Neuronal stem cell (in vitro differentiated cells): ENCODE measurements at regions not wholly inside any gene's neighbourhood (a gene's known extent, or its start where the extent isn't known, plus 50 kb on each side); places are given as distances from the start of the nearest gene placed in this dataset.

ENCODE experiments used
- DNase-seq: peaks from one replicate; pipeline ENCODE4 v3.0.0-alpha.2; 2013; ENCODE audit warnings: low spot score
- H2AFZ ChIP-seq: one replicate; pipeline ENCODE4 v1.6.1; 2013; ENCODE audit warnings: mild to moderate bottlenecking, low read length, inconsistent platforms
- H2AK5ac ChIP-seq: 2 replicates; pipeline ENCODE4 v1.6.1; 2013; ENCODE audit warnings: low read depth, mild to moderate bottlenecking, inconsistent platforms, low read length, moderate library complexity, mixed read lengths
- H2BK120ac ChIP-seq: 2 replicates; pipeline ENCODE4 v1.6.1; 2013; ENCODE audit warnings: low read depth, mild to moderate bottlenecking, inconsistent platforms, low read length, moderate library complexity, mixed read lengths
- H2BK12ac ChIP-seq: one replicate; pipeline ENCODE4 v1.6.1; 2013; ENCODE audit warnings: low read length, inconsistent platforms
- H2BK15ac ChIP-seq: 2 replicates; pipeline ENCODE4 v1.6.1; 2013; ENCODE audit warnings: mild to moderate bottlenecking, low read length, inconsistent platforms, mixed read lengths
- H2BK5ac ChIP-seq: one replicate; pipeline ENCODE4 v1.6.1; 2013; ENCODE audit warnings: inconsistent platforms, mild to moderate bottlenecking, low read length, moderate library complexity
- H3K14ac ChIP-seq: one replicate; pipeline ENCODE4 v1.6.1; 2013; ENCODE audit warnings: low read length, inconsistent platforms
- H3K18ac ChIP-seq: 2 replicates; pipeline ENCODE4 v1.6.1; 2013; ENCODE audit warnings: low read length, inconsistent platforms
- H3K23ac ChIP-seq: 2 replicates; pipeline ENCODE4 v1.6.1; 2013; ENCODE audit warnings: low read depth, mild to moderate bottlenecking, mixed read lengths, low read length, inconsistent platforms; ENCODE audit not compliant: poor library complexity
- H3K27ac ChIP-seq: replicated peaks from 3 replicates; pipeline ENCODE4 v1.5.1; 2013; ENCODE audit warnings: low read length, inconsistent platforms
- H3K27me3 ChIP-seq, 3 experiments: 2 replicates each; pipeline ENCODE4 v1.6.1; 2013; ENCODE audit warnings: low read length in 3 of 3, mild to moderate bottlenecking in 2 of 3, inconsistent platforms in 1 of 3, low read depth in 1 of 3, mixed read lengths in 1 of 3, moderate library complexity in 1 of 3; ENCODE audit not compliant: control insufficient read depth in 3 of 3, insufficient read depth in 3 of 3
- H3K36me3 ChIP-seq, 2 donors: replicated peaks in 1 of 2; 2 replicates each; pipeline ENCODE4 v1.6.1; 2013; ENCODE audit warnings: low read length in 2 of 2; ENCODE audit not compliant: control insufficient read depth in 2 of 2, insufficient read depth in 2 of 2
- H3K4ac ChIP-seq: 2 replicates; pipeline ENCODE4 v1.6.1; 2013; ENCODE audit warnings: inconsistent platforms, mild to moderate bottlenecking, low read length, moderate library complexity
- H3K4me1 ChIP-seq, 2 donors: 1 replicate in 1 of 2; 2 replicates in 1 of 2; pipeline ENCODE4 v1.6.1; 2013; ENCODE audit warnings: low read length in 2 of 2, low read depth in 1 of 2; ENCODE audit not compliant: control insufficient read depth in 2 of 2, insufficient read depth in 1 of 2
- H3K4me2 ChIP-seq: one replicate; pipeline ENCODE4 v1.6.1; 2013; ENCODE audit warnings: mild to moderate bottlenecking, low read length, inconsistent platforms; ENCODE audit not compliant: insufficient read depth, poor library complexity, severe bottlenecking
- H3K4me3 ChIP-seq, 2 donors: 2 replicates each; pipeline ENCODE4 v1.5.1; 2013; ENCODE audit warnings: low read length in 2 of 2, mild to moderate bottlenecking in 2 of 2, inconsistent platforms in 1 of 2, moderate library complexity in 1 of 2
- H3K79me1 ChIP-seq: one replicate; pipeline ENCODE4 v1.6.1; 2013; ENCODE audit warnings: low read depth, mild to moderate bottlenecking, inconsistent platforms, low read length, moderate library complexity
- H3K9ac ChIP-seq: one replicate; pipeline ENCODE4 v1.6.1; 2013; ENCODE audit warnings: mild to moderate bottlenecking, low read depth, low read length, inconsistent platforms; ENCODE audit not compliant: poor library complexity
- H3K9me3 ChIP-seq, 2 donors: replicated peaks in 1 of 2; 2 replicates each; pipeline versions ENCODE3 to v1.6.1; 2013; ENCODE audit warnings: low read length in 2 of 2, mild to moderate bottlenecking in 2 of 2, inconsistent platforms in 1 of 2, low read depth in 1 of 2, mixed read lengths in 1 of 2, moderate library complexity in 1 of 2; ENCODE audit not compliant: control insufficient read depth in 2 of 2, insufficient read depth in 1 of 2
- H4K8ac ChIP-seq: one replicate; pipeline ENCODE4 v1.6.1; 2013; ENCODE audit warnings: low read depth, mild to moderate bottlenecking, inconsistent platforms, low read length, moderate library complexity
- H4K91ac ChIP-seq: one replicate; pipeline ENCODE4 v1.6.1; 2013; ENCODE audit warnings: low read length, low read depth, mild to moderate bottlenecking, inconsistent platforms; ENCODE audit not compliant: poor library complexity
- WGBS, 2 donors: extraction: QIAGEN DNeasy Blood & Tissue Kit; methylation state at CpG; one replicate each; pipeline ENCODE4 v1.1.7; 2013; ENCODE audit warnings: missing lambda C conversion rate in 2 of 2, mixed read lengths in 1 of 2; ENCODE audit not compliant: insufficient read length in 2 of 2, insufficient replicate concordance in 1 of 2; ENCODE audit errors: extremely low coverage in 2 of 2; 5-methylcytosine and 5-hydroxymethylcytosine counted together

DNA sequence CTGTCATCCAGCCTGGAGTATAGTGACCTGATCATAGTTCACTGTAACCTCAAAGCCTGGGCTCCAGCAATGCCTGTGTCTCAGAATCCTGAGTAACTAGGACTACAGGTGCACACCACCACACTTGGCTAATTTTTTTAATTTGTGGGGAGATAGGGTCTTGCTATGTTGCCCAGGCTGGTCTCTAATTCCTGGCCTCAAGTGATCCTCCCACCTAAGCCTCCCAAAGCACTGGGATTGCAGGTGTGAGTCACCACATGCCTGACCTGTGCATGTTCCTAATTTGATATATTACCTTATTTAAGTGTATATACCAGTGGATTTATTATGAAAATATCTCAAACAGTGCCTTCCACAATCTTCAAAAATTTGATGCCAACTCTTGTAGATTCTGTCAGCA lies 123.6 kb upstream of the XIRP2 start:
- Histone ChIP-seq H2AFZ (no peak overlapping the region), H4K8ac (no peak overlapping the region), H3K18ac (no peak overlapping the region), H3K27me3 (no peaks in the 10 kb centered on the region), H3K9ac (no peak overlapping the region), H2BK5ac (no peak overlapping the region), H3K23ac (no peak overlapping the region), H4K91ac (no peak overlapping the region), H3K79me1 (no peaks in the 10 kb centered on the region), H3K9me3 (no peaks in the 10 kb centered on the region), H2BK15ac (no peak overlapping the region), H3K27ac (no peak overlapping the region), H3K4me3 (no peak overlapping the region), H2BK120ac (no peak overlapping the region), H2AK5ac (no peak overlapping the region), H3K14ac (no peak overlapping the region), H3K4me1 (peaks cover 0 to 2% of the 10 kb centered on the region in 2 donors), H3K36me3 (no peaks in the 10 kb centered on the region), H3K4ac (no peak overlapping the region), H2BK12ac (no peak overlapping the region), H3K4me2 (no peak overlapping the region)
- no peak for DNase-seq

DNA sequence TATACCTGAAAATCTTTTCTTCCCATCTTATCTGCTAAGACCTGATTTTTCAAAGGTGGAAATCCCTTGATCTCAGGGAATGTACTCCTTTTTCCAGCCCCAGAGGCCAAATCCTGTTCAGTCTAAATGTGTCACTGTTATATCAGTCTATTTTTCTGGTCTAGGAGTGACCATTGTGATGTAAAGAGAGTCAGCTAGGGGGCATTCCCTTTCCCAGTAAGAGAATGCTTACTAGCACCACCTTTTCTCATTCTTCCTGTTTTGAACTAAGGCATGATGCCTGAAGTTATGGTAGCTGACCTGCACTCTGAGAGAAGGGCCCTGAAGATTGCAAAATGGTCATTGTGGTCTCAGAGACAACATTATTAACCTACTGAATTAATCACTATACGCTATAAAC lies 124.1 kb upstream of the XIRP2 start:
- Histone ChIP-seq H3K14ac (no peak overlapping the region), H2AFZ (no peak overlapping the region), H3K4me3 (no peak overlapping the region), H3K18ac (no peak overlapping the region), H3K23ac (no peak overlapping the region), H4K91ac (no peak overlapping the region), H3K9me3 (no peaks in the 10 kb centered on the region), H2BK120ac (no peak overlapping the region), H3K79me1 (no peaks in the 10 kb centered on the region), H3K9ac (no peak overlapping the region), H3K36me3 (no peaks in the 10 kb centered on the region), H3K27ac (no peak overlapping the region), H2BK15ac (no peak overlapping the region), H3K4me2 (no peak overlapping the region), H3K4ac (no peak overlapping the region), H3K4me1 (peaks cover 0 to 2% of the 10 kb centered on the region in 2 donors), H2BK12ac (no peak overlapping the region), H3K27me3 (no peaks in the 10 kb centered on the region), H4K8ac (no peak overlapping the region), H2BK5ac (no peak overlapping the region), H2AK5ac (no peak overlapping the region)
- no CpG with 5 or more reads among the region's 1 CpG for WGBS, 2 donors
- DNase-seq: no peak

DNA sequence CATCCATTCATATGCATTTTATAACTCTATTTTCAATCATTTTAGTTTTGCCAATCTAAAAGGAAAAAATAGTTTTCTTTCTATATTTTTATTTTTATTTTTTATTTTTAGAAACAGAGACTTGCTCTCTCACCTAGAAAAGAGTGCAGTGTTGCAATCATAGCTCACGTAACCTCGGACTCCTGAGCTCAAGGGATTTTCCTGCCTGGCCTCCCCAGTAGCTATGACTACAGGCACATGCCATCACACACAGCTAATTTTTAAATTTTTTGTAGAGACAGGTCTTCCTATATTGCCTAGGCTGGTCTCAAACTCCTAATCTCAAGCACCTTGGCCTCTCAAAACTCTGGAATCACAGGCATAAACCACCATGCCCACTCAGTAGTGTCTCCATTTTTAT lies 125.5 kb upstream of the XIRP2 start:
- Histone ChIP-seq H3K4ac (no peak overlapping the region), H3K18ac (no peak overlapping the region), H3K27me3 (no peaks in the 10 kb centered on the region), H3K14ac (no peak overlapping the region), H3K36me3 (no peaks in the 10 kb centered on the region), H3K79me1 (no peaks in the 10 kb centered on the region), H2BK5ac (no peak overlapping the region), H3K4me2 (no peak overlapping the region), H3K4me3 (no peak overlapping the region), H4K91ac (no peak overlapping the region), H3K23ac (no peak overlapping the region), H4K8ac (no peak overlapping the region), H2AFZ (no peak overlapping the region), H2AK5ac (no peak overlapping the region), H3K9ac (no peak overlapping the region), H2BK12ac (no peak overlapping the region), H2BK120ac (no peak overlapping the region), H3K9me3 (no peaks in the 10 kb centered on the region), H3K27ac (no peak overlapping the region), H2BK15ac (no peak overlapping the region), H3K4me1 (peaks cover 0 to 2% of the 10 kb centered on the region in 2 donors)
- no CpG with 5 or more reads among the region's 2 CpGs for WGBS, 2 donors
- no peak for DNase-seq

DNA sequence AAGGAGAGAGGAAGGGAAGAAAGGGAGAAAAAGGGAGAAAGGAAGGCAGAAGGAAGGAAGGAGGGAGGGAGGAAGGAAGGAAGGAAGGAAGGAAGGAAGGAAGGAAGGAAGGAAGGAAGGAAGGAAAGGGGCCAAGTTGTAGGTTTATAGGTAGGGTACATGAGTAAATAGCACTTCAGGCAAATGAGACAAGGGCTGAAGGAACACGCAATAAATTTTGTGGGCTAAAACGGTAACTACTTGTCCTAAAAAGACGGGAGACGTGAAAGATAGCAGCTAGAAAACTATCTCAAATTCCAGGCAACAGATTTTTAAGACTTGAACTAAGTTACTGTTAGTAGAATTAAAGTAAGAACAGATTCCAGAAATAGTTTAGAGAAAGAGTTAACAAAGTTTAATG lies 129.3 kb upstream of the XIRP2 start:
- WGBS, 2 donors: no CpG with 5 or more reads among the region's 4 CpGs
- no peak overlapping the region for H3K14ac ChIP-seq

More for the DNA sequence above, 129.3 kb upstream of the XIRP2 start:
- no peak overlapping the region for H2BK15ac ChIP-seq
- no peaks in the 10 kb centered on the region for H3K9me3 ChIP-seq
- no peak for DNase-seq
- no peak overlapping the region for H2AFZ ChIP-seq
- no peak overlapping the region for H3K4ac ChIP-seq
- H2BK12ac ChIP-seq: no peak overlapping the region
- no peak overlapping the region for H3K18ac ChIP-seq
- no peak overlapping the region for H3K9ac ChIP-seq
- no peak overlapping the region for H2BK5ac ChIP-seq
- H2BK120ac ChIP-seq: no peak overlapping the region
- no peaks in the 10 kb centered on the region for H3K27me3 ChIP-seq
- no peak overlapping the region for H3K27ac ChIP-seq
- no peak overlapping the region for H3K23ac ChIP-seq
- no peak overlapping the region for H4K91ac ChIP-seq
- no peaks in the 10 kb centered on the region for H3K36me3 ChIP-seq
- H3K79me1 ChIP-seq: no peaks in the 10 kb centered on the region
- no peak overlapping the region for H3K4me3 ChIP-seq
- H2AK5ac ChIP-seq: no peak overlapping the region
- H4K8ac ChIP-seq: no peak overlapping the region
- H3K4me2 ChIP-seq: no peak overlapping the region
- H3K4me1 ChIP-seq: no peaks in the 10 kb centered on the region
